Calu3 (cell line): ENCODE measurements at regions not wholly inside any gene's neighbourhood (a gene's known extent, or its start where the extent isn't known, plus 50 kb on each side); places are given as distances from the start of the nearest gene placed in this dataset.

Experiments
- BruUV-seq: library from RNA; stranded (reverse); fragments of 400-500 nt; replicated peaks from 2 replicates; lab custom pipeline; 2021; lab: Mats Ljungman, UMichigan
- CTCF ChIA-PET: fragments of 300-600 bp; sonication (Branson Sonifier 250); formaldehyde crosslinking; loops from one replicate; lab custom pipeline; 2022; ENCODE audit warnings: antibody characterized with exemption; lab: Charles Lee
- DNase-seq: peaks from one replicate; pipeline ENCODE4 v3.0.0; 2022
- H3K27ac Mint-ChIP-seq: one replicate; pipeline ENCODE4 v1.8.0; 2022; ENCODE audit warnings: mixed read lengths; ENCODE audit not compliant: unreplicated experiment
- H3K27me3 Mint-ChIP-seq: one replicate; pipeline ENCODE4 v1.8.0; 2022; ENCODE audit warnings: mixed read lengths; ENCODE audit not compliant: unreplicated experiment
- H3K36me3 Mint-ChIP-seq: one replicate; pipeline ENCODE4 v1.8.0; 2022; ENCODE audit warnings: mild to moderate bottlenecking, moderate library complexity, mixed read lengths; ENCODE audit not compliant: insufficient read depth, unreplicated experiment
- H3K4me1 Mint-ChIP-seq: one replicate; pipeline ENCODE4 v1.8.0; 2022; ENCODE audit warnings: mild to moderate bottlenecking, low read depth, mixed read lengths; ENCODE audit not compliant: unreplicated experiment
- H3K4me3 Mint-ChIP-seq: one replicate; pipeline ENCODE4 v1.8.0; 2022; ENCODE audit warnings: mild to moderate bottlenecking, low read depth, moderate library complexity, mixed read lengths; ENCODE audit not compliant: unreplicated experiment
- H3K9me3 Mint-ChIP-seq: one replicate; pipeline ENCODE4 v1.8.0; 2022; ENCODE audit warnings: low read depth, mixed read lengths; ENCODE audit not compliant: unreplicated experiment
- CTCF ChIP-seq: fragments of 200-600 bp; IDR thresholded peaks from one replicate; pipeline ENCODE4 v1.8.0; 2022; ENCODE audit warnings: antibody characterized with exemption; ENCODE audit not compliant: unreplicated experiment
- intact Hi-C: fragments of 100-400 bp; cut with micrococcal nuclease; formaldehyde crosslinking; loops from one replicate; pipeline ENCODE4 v1.10.0; 2022; ENCODE audit not compliant: unreplicated experiment

- CTCF ChIA-PET: interaction anchor here (0.7 kb wide), 1 partner anchor 439 kb away, joined by 3 read pairs; no protein-coding TSS in a partner anchor
- peaks cover 12% of the 10 kb centered on the region for H3K4me1 Mint-ChIP-seq
- H3K27me3 Mint-ChIP-seq: no peaks in the 10 kb centered on the region
- no peak overlapping the region for H3K27ac Mint-ChIP-seq
- intact Hi-C loops: no loop called here
- no peaks in the 10 kb centered on the region for H3K36me3 Mint-ChIP-seq
- DNase-seq: no peak
- no TSS peak for BruUV-seq
- TF ChIP-seq CTCF: no peak
- H3K4me3 Mint-ChIP-seq: no peak overlapping the region
- peaks cover 8% of the 10 kb centered on the region for H3K9me3 Mint-ChIP-seq
These were observed 100.6 kb upstream of the CDK1 start for GRCh38 chr10:60677531-60678129.

- H3K9me3 Mint-ChIP-seq: peaks cover 5% of the 10 kb centered on the region
- H3K27me3 Mint-ChIP-seq: no peaks in the 10 kb centered on the region
- no peak overlapping the region for H3K4me3 Mint-ChIP-seq
- BruUV-seq: no TSS peak
- intact Hi-C loops: no loop called here
- no peak overlapping the region for H3K27ac Mint-ChIP-seq
- CTCF ChIA-PET: no interaction called here
- DNase-seq: no peak
- no peaks in the 10 kb centered on the region for H3K36me3 Mint-ChIP-seq
- TF ChIP-seq CTCF: no peak
- peaks cover 12% of the 10 kb centered on the region for H3K4me1 Mint-ChIP-seq
These were observed 103.0 kb upstream of the CDK1 start for GRCh38 chr10:60675236-60675635.

- BruUV-seq: no TSS peak
- H3K4me3 Mint-ChIP-seq: no peak overlapping the region
- CTCF ChIA-PET: no interaction called here
- H3K9me3 Mint-ChIP-seq: peaks cover 5% of the 10 kb centered on the region
- H3K36me3 Mint-ChIP-seq: no peaks in the 10 kb centered on the region
- no peak for TF ChIP-seq CTCF
- H3K27me3 Mint-ChIP-seq: no peaks in the 10 kb centered on the region
- no peak overlapping the region for H3K27ac Mint-ChIP-seq
- no peak for DNase-seq
- H3K4me1 Mint-ChIP-seq: peaks cover 16% of the 10 kb centered on the region
- intact Hi-C loops: no loop called here
These were observed 108.8 kb upstream of the CDK1 start for GRCh38 chr10:60669501-60669900.

- H3K36me3 Mint-ChIP-seq: no peaks in the 10 kb centered on the region
- peaks cover 21% of the 10 kb centered on the region for H3K4me1 Mint-ChIP-seq
- no peaks in the 10 kb centered on the region for H3K27me3 Mint-ChIP-seq
- no peak overlapping the region for H3K4me3 Mint-ChIP-seq
- peaks cover 2% of the 10 kb centered on the region for H3K9me3 Mint-ChIP-seq
- BruUV-seq: no TSS peak
- no peak for DNase-seq
- intact Hi-C loops: no loop called here
- no peak for TF ChIP-seq CTCF
- CTCF ChIA-PET: interaction anchor here (0.6 kb wide), 1 partner anchor 17 kb away, joined by 4 read pairs; no protein-coding TSS in a partner anchor
- no peak overlapping the region for H3K27ac Mint-ChIP-seq
These were observed 112.1 kb upstream of the CDK1 start for GRCh38 chr10:60666221-60666620.
